KG1 (cell line): ENCODE measurements at regions not wholly inside any gene's neighbourhood (a gene's known extent, or its start where the extent isn't known, plus 50 kb on each side); places are given as distances from the start of the nearest gene placed in this dataset.

Experiments used
- DNase-seq: peaks from one replicate; lab custom pipeline; 2025; lab: John Stamatoyannopoulos, UW

- DNase-seq: no peak
Observed at GRCh38 chr4:100722133-100722532, 204.3 kb upstream of the EMCN start.

GRCh38 chr4:100721490-100721889, 203.7 kb upstream of the EMCN start:
- no peak for DNase-seq

- no peak for DNase-seq
Observed at GRCh38 chr4:100721077-100721476, 203.3 kb upstream of the EMCN start.

GRCh38 chr4:100716416-100716815, 198.6 kb upstream of the EMCN start:
- no peak for DNase-seq

GRCh38 chr4:100708776-100709175, 191.0 kb upstream of the EMCN start:
- DNase-seq: no peak

GRCh38 chr4:100707786-100708185, 190.0 kb upstream of the EMCN start:
- no peak for DNase-seq

GRCh38 chr4:100696531-100696930, 178.7 kb upstream of the EMCN start:
- no peak for DNase-seq

GRCh38 chr4:100695871-100696270, 178.0 kb upstream of the EMCN start:
- no peak for DNase-seq

GRCh38 chr4:100695039-100695654, 177.3 kb upstream of the EMCN start:
- DNase-seq: no peak

- DNase-seq: no peak
Observed at GRCh38 chr4:100694467-100694866, 176.6 kb upstream of the EMCN start.

GRCh38 chr4:100690812-100691211, 173.0 kb upstream of the EMCN start:
- no peak for DNase-seq

- DNase-seq: no peak
Observed at GRCh38 chr4:100688368-100688767, 170.5 kb upstream of the EMCN start.

GRCh38 chr4:100682477-100683218, 164.8 kb upstream of the EMCN start:
- no peak for DNase-seq

GRCh38 chr4:100681289-100681688, 163.5 kb upstream of the EMCN start:
- DNase-seq: no peak

- no peak for DNase-seq
Observed at GRCh38 chr4:100679926-100680325, 162.1 kb upstream of the EMCN start.

- DNase-seq: no peak
Observed at GRCh38 chr4:100674976-100675375, 157.2 kb upstream of the EMCN start.

- DNase-seq: no peak
Observed at GRCh38 chr4:100657187-100657586, 139.4 kb upstream of the EMCN start.

GRCh38 chr4:100651499-100652175, 133.8 kb upstream of the EMCN start:
- no peak for DNase-seq

- no peak for DNase-seq
Observed at GRCh38 chr4:100649417-100649816, 131.6 kb upstream of the EMCN start.

GRCh38 chr4:100644150-100644549, 126.3 kb upstream of the EMCN start:
- no peak for DNase-seq

- DNase-seq: no peak
Observed at GRCh38 chr4:100641336-100641735, 123.5 kb upstream of the EMCN start.

- no peak for DNase-seq
Observed at GRCh38 chr4:100635899-100636298, 118.1 kb upstream of the EMCN start.

- no peak for DNase-seq
Observed at GRCh38 chr4:100633269-100633668, 115.4 kb upstream of the EMCN start.
